Cardiac muscle cell (in vitro differentiated cells and primary cell): ENCODE measurements at regions not wholly inside any gene's neighbourhood (a gene's known extent, or its start where the extent isn't known, plus 50 kb on each side); places are given as distances from the start of the nearest gene placed in this dataset.
A peak's percentile ranks its signal among the peaks of the same experiment; 100 is the strongest.

Source experiments
- DNase-seq, 2 donors: peaks; one replicate each; pipeline versions ENCODE4 v3.0.0 to v3.0.0-alpha.2; 2010 to 2017; ENCODE audit warnings: low read depth in 1 of 2, low spot score in 1 of 2
- H3K27ac ChIP-seq: fragments of 200-600 bp; sonication (generic); 2 replicates; pipeline ENCODE4 v1.5.1; 2016
- H3K27me3 ChIP-seq: fragments of 200-600 bp; sonication (generic); 2 replicates; pipeline ENCODE4 v1.6.0; 2016; ENCODE audit warnings: control low read depth
- H3K36me3 ChIP-seq: fragments of 200-600 bp; sonication (generic); 2 replicates; pipeline ENCODE4 v1.5.1; 2016; ENCODE audit warnings: control low read depth
- H3K4me1 ChIP-seq: fragments of 200-600 bp; sonication (generic); 2 replicates; pipeline ENCODE4 v1.8.1; 2017; ENCODE audit warnings: low read depth, mild to moderate bottlenecking, mixed run types
- H3K4me3 ChIP-seq: fragments of 200-600 bp; sonication (generic); 2 replicates; pipeline ENCODE4 v1.5.1; 2016; ENCODE audit warnings: mild to moderate bottlenecking
- H3K9me3 ChIP-seq: fragments of 200-600 bp; sonication (generic); 2 replicates; pipeline ENCODE4 v1.5.1; 2017; ENCODE audit warnings: low read depth, mild to moderate bottlenecking, control low read depth
- CTCF ChIP-seq: IDR thresholded peaks from 2 replicates; pipeline ENCODE4 v1.5.1; 2012; ENCODE audit warnings: low read depth, mild to moderate bottlenecking, low read length

GRCh38 chr6:25017486-25017885, 81.7 kb upstream of the RIPOR2 start:
- H3K27ac ChIP-seq, result no peak overlapping the region

GRCh38 chr6:25017932-25018567, 82.3 kb upstream of the RIPOR2 start:
- peak; percentile 78 for TF ChIP-seq CTCF
- Histone ChIP-seq H3K4me1 (no peaks in the 10 kb centered on the region), H3K9me3 (no peaks in the 10 kb centered on the region), H3K27ac (no peak overlapping the region), H3K36me3 (no peaks in the 10 kb centered on the region), H3K4me3 (no peak overlapping the region), H3K27me3 (no peaks in the 10 kb centered on the region)
- DNase-seq, result peak; percentile 75 to 86

More at GRCh38 chr6:25017486-25017885, 81.7 kb upstream of the RIPOR2 start:
- no peak for TF ChIP-seq CTCF
- Histone ChIP-seq H3K27me3 (no peaks in the 10 kb centered on the region), H3K4me1 (no peaks in the 10 kb centered on the region), H3K36me3 (no peaks in the 10 kb centered on the region), H3K9me3 (no peaks in the 10 kb centered on the region), H3K4me3 (no peak overlapping the region)
- DNase-seq, result no peak

GRCh38 chr6:25018568-25018954, 82.8 kb upstream of the RIPOR2 start:
- Histone ChIP-seq H3K27me3 (no peaks in the 10 kb centered on the region), H3K36me3 (no peaks in the 10 kb centered on the region), H3K9me3 (no peaks in the 10 kb centered on the region), H3K4me3 (no peak overlapping the region), H3K27ac (no peak overlapping the region), H3K4me1 (no peaks in the 10 kb centered on the region)
- TF ChIP-seq CTCF, result no peak
- no peak for DNase-seq

GRCh38 chr6:25022140-25022553, 86.4 kb upstream of the RIPOR2 start:
- Histone ChIP-seq H3K4me3 (no peak overlapping the region), H3K4me1 (no peaks in the 10 kb centered on the region), H3K27me3 (no peaks in the 10 kb centered on the region), H3K27ac (no peak overlapping the region), H3K9me3 (no peaks in the 10 kb centered on the region), H3K36me3 (no peaks in the 10 kb centered on the region)
- TF ChIP-seq CTCF, result no peak
- peak in 1 of 2 donors; percentile 66 for DNase-seq

- TF ChIP-seq CTCF, result no peak
These were observed 88.0 kb upstream of the RIPOR2 start for GRCh38 chr6:25023781-25024180.

GRCh38 chr6:25024821-25025220, 89.1 kb upstream of the RIPOR2 start:
- H3K36me3 ChIP-seq, result no peaks in the 10 kb centered on the region
- no peaks in the 10 kb centered on the region for H3K9me3 ChIP-seq
- H3K27ac ChIP-seq, result no peak overlapping the region
- DNase-seq, result no peak
- H3K27me3 ChIP-seq, result no peaks in the 10 kb centered on the region
- TF ChIP-seq CTCF, result no peak
- no peak overlapping the region for H3K4me3 ChIP-seq
- no peaks in the 10 kb centered on the region for H3K4me1 ChIP-seq

More at GRCh38 chr6:25023781-25024180, 88.0 kb upstream of the RIPOR2 start:
- Histone ChIP-seq H3K4me3 (no peak overlapping the region), H3K27me3 (no peaks in the 10 kb centered on the region), H3K27ac (no peak overlapping the region), H3K36me3 (no peaks in the 10 kb centered on the region), H3K9me3 (no peaks in the 10 kb centered on the region), H3K4me1 (no peaks in the 10 kb centered on the region)
- DNase-seq, result no peak
